ENCODE measurements at regions not wholly inside any gene's neighbourhood (a gene's known extent, or its start where the extent isn't known, plus 50 kb on each side); places are given as distances from the start of the nearest gene placed in this dataset.

DNA sequence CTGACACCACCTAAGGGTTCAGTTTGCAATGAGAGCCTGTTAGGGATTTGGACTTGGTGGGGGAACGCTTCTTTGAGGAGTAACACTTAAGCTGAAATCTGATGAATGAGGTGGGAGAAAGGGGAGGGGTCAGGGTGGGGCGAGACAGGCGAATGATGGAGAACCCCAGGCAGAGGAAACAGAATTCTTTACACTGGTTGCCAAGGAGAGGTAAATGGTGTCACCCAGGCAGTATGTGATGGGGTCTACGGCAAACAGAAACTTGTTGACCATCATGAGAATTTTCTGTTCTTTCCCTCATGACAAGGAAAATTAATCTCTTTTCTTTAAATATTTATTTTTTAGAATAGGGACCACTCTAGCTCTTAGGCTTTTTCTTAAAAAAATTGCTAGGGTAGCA, 157.2 kb upstream of the MITF start:
- no peak for TF ChIP-seq EZH2 (IDR thresholded peaks at IDR 0.05; ENCODE audit: borderline replicate concordance)
- TF ChIP-seq, protein P1, sequence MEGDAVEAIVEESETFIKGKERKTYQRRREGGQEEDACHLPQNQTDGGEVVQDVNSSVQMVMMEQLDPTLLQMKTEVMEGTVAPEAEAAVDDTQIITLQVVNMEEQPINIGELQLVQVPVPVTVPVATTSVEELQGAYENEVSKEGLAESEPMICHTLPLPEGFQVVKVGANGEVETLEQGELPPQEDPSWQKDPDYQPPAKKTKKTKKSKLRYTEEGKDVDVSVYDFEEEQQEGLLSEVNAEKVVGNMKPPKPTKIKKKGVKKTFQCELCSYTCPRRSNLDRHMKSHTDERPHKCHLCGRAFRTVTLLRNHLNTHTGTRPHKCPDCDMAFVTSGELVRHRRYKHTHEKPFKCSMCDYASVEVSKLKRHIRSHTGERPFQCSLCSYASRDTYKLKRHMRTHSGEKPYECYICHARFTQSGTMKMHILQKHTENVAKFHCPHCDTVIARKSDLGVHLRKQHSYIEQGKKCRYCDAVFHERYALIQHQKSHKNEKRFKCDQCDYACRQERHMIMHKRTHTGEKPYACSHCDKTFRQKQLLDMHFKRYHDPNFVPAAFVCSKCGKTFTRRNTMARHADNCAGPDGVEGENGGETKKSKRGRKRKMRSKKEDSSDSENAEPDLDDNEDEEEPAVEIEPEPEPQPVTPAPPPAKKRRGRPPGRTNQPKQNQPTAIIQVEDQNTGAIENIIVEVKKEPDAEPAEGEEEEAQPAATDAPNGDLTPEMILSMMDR (IDR thresholded peaks at IDR 0.05; ENCODE audit: poor library complexity): no peak
- TF ChIP-seq EZH2phosphoT487 (IDR thresholded peaks at IDR 0.05; ENCODE audit: low read depth, severe bottlenecking, unreplicated experiment): no peak

All from hepatocyte (in vitro differentiated cells).